Panc1 (cell line): ENCODE measurements at regions not wholly inside any gene's neighbourhood (a gene's known extent, or its start where the extent isn't known, plus 50 kb on each side); places are given as distances from the start of the nearest gene placed in this dataset.

Experiments
- ATAC-seq: fragments of 200-7000 bp; cut with Tn5 transposase; 2 replicates; pipeline ENCODE4 v1.9.1; 2020; ENCODE audit warnings: mild to moderate bottlenecking, moderate library complexity
- BruUV-seq: library from RNA; stranded (reverse); fragments of 400-500 nt; replicated peaks from 2 replicates; lab custom pipeline; 2021; lab: Mats Ljungman, UMichigan
- CTCF ChIA-PET: fragments of 300-600 bp; sonication (Branson Sonifier 250); formaldehyde crosslinking; loops from one replicate; lab custom pipeline; 2022; ENCODE audit warnings: antibody characterized with exemption; lab: Charles Lee
- POLR2A ChIA-PET: fragments of 300-600 bp; sonication (Branson Sonifier 250); formaldehyde crosslinking; loops from one replicate; lab custom pipeline; 2022; ENCODE audit warnings: antibody characterized with exemption; lab: Charles Lee
- DNase-seq: peaks from one replicate; pipeline ENCODE4 v3.0.0-alpha.2; 2010; ENCODE audit warnings: low read depth, low spot score
- H3K27ac ChIP-seq: 2 replicates; pipeline ENCODE4 v1.5.1; 2011; ENCODE audit warnings: mild to moderate bottlenecking, low read length, inconsistent platforms
- H3K27me3 ChIP-seq: fragments of 200-500 bp; sonication (Bioruptor generic); 2 replicates; pipeline ENCODE4 v1.6.0; 2014; ENCODE audit warnings: low read length, inconsistent platforms; ENCODE audit not compliant: control insufficient read depth, insufficient read depth
- H3K36me3 ChIP-seq: fragments of 200-500 bp; sonication (Bioruptor generic); 2 replicates; pipeline ENCODE4 v1.5.1; 2014; ENCODE audit warnings: inconsistent platforms, mild to moderate bottlenecking, low read length, moderate library complexity; ENCODE audit not compliant: control insufficient read depth, insufficient read depth
- H3K4me1 ChIP-seq: 2 replicates; pipeline ENCODE4 v1.5.1; 2011; ENCODE audit warnings: inconsistent platforms, mild to moderate bottlenecking, low read length, moderate library complexity; ENCODE audit not compliant: control insufficient read depth, insufficient read depth
- H3K4me3 ChIP-seq, 2 experiments: 2 replicates each; pipeline ENCODE4 v1.5.1; 2011 to 2012; ENCODE audit warnings: low read depth in 2 of 2, low read length in 2 of 2, mild to moderate bottlenecking in 2 of 2, inconsistent platforms in 1 of 2, moderate library complexity in 1 of 2
- H3K9me3 ChIP-seq: fragments of 200-500 bp; sonication (Bioruptor generic); 2 replicates; pipeline ENCODE4 v1.5.1; 2014; ENCODE audit warnings: low read depth, mild to moderate bottlenecking, inconsistent platforms, low read length, moderate library complexity; ENCODE audit not compliant: control insufficient read depth, insufficient read depth
- CTCF ChIP-seq: fragments of 450-650 bp; IDR thresholded peaks from 2 replicates; pipeline ENCODE4 v1.5.1; 2017; ENCODE audit warnings: mild to moderate bottlenecking
- POLR2AphosphoS5 ChIP-seq: IDR thresholded peaks from 2 replicates; pipeline ENCODE4 v1.6.1; 2012; ENCODE audit warnings: mild to moderate bottlenecking, low read depth, low read length, moderate library complexity
- REST ChIP-seq, 2 experiments: IDR thresholded peaks; 2 replicates each; pipeline ENCODE4 v1.6.1; 2011 to 2012; ENCODE audit warnings: low read depth in 2 of 2, control low read depth in 1 of 2, low read length in 1 of 2, mild to moderate bottlenecking in 1 of 2, moderate library complexity in 1 of 2; ENCODE audit not compliant: insufficient read depth in 1 of 2
- SIN3A ChIP-seq: IDR thresholded peaks from 2 replicates; pipeline ENCODE4 v1.6.1; 2012; ENCODE audit warnings: low read depth, mild to moderate bottlenecking, low read length, moderate library complexity, borderline replicate concordance; ENCODE audit not compliant: insufficient read depth
- TCF7L2 ChIP-seq: IDR thresholded peaks from 2 replicates; pipeline ENCODE4 v1.6.1; 2011; ENCODE audit warnings: mild to moderate bottlenecking, low read depth, low read length, inconsistent platforms
- in situ Hi-C: cut with HindIII; loops from 2 replicates; pipeline ENCODE4 v1.10.0; 2016; ENCODE audit warnings: low sequenced_read_pairs, low pct_unique_long_range_greater_than_20kb
- intact Hi-C: fragments of 100-400 bp; cut with micrococcal nuclease; formaldehyde crosslinking; loops from one replicate; pipeline ENCODE4 v1.10.0; 2022; ENCODE audit not compliant: unreplicated experiment

GRCh38 chr1:29599826-29600225 is 363.5 kb downstream of the PTPRU start:
- ATAC-seq: no peak
- in situ Hi-C loops: no loop called here
- BruUV-seq: no TSS peak
- Histone ChIP-seq H3K9me3 (no peaks in the 10 kb centered on the region), H3K27me3 (no peaks in the 10 kb centered on the region), H3K27ac (no peak overlapping the region), H3K4me1 (no peaks in the 10 kb centered on the region), H3K36me3 (no peaks in the 10 kb centered on the region), H3K4me3 (no peak overlapping the region)
- POLR2A ChIA-PET: no interaction called here
- CTCF ChIA-PET: no interaction called here
- no peak for DNase-seq
- intact Hi-C loops: no loop called here
- TF ChIP-seq TCF7L2 (no peak), CTCF (no peak), REST (IDR thresholded peaks at IDR 0.05; ENCODE audit: insufficient read depth in 1 of 2, low read depth in 2 of 2, low read length in 1 of 2) (no peak), SIN3A (no peak), POLR2AphosphoS5 (no peak)

GRCh38 chr1:29599071-29599470 is 362.7 kb downstream of the PTPRU start:
- no peaks in the 10 kb centered on the region for H3K4me1 ChIP-seq
- no peak overlapping the region for H3K27ac ChIP-seq
- no peak for TF ChIP-seq REST (IDR thresholded peaks at IDR 0.05; ENCODE audit: insufficient read depth in 1 of 2, low read depth in 2 of 2, low read length in 1 of 2)
- no peak for TF ChIP-seq TCF7L2
- no peak for TF ChIP-seq POLR2AphosphoS5
- no peak for TF ChIP-seq SIN3A
- no peak for TF ChIP-seq CTCF
- intact Hi-C loops: no loop called here
- ChIA-PET CTCF (no interaction called here), POLR2A (no interaction called here)
- in situ Hi-C loops: no loop called here
- H3K36me3 ChIP-seq: no peaks in the 10 kb centered on the region
- no peak for ATAC-seq
- no peak overlapping the region for H3K4me3 ChIP-seq
- H3K27me3 ChIP-seq: no peaks in the 10 kb centered on the region
- H3K9me3 ChIP-seq: no peaks in the 10 kb centered on the region
- DNase-seq: no peak
- BruUV-seq: no TSS peak
